ENCODE measurements at regions not wholly inside any gene's neighbourhood (a gene's known extent, or its start where the extent isn't known, plus 50 kb on each side); places are given as distances from the start of the nearest gene placed in this dataset.
"Not testable (repeated sequence)": the region's sequence is repeated elsewhere in the genome, so short reads cannot be mapped to it uniquely, and the experiment has no call there.

- Histone ChIP-seq H3K4me1 (replicated peaks in 1 of 2) (peaks cover 24 to 32% of the 10 kb centered on the region in 2 donors), H3K27ac (no peak overlapping the region), H3K4me3 (no peak overlapping the region)
- in situ Hi-C loops (cut with MboI; ENCODE audit: low pct_unique_long_range_greater_than_20kb in 2 of 9, low sequenced_read_pairs in 9 of 9, unreplicated experiment in 9 of 9) = no loop called here
- ATAC-seq (replicated peaks in 6 of 8) = peak in 5 of 8 experiments; percentile 40 to 72 (median 52)
- 21 to 83% (median 67%) methylated on average over 1 to 4 of the region's 7 CpGs; no CpG with 5 or more reads in 3 of the 10 experiments for WGBS, 10 experiments
These were observed 102.3 kb downstream of the SLC25A47 start for GRCh38 chr14:100425429-100425827.

- ATAC-seq (replicated peaks in 6 of 8) = no peak
- WGBS, 10 experiments = 67 to 100% (median 89%) methylated on average over 1 to 9 of the region's 12 CpGs
- in situ Hi-C loops (cut with MboI; ENCODE audit: low pct_unique_long_range_greater_than_20kb in 2 of 9, low sequenced_read_pairs in 9 of 9, unreplicated experiment in 9 of 9) = no loop called here
- H3K27ac ChIP-seq = no peak overlapping the region
- peaks cover 28 to 37% of the 10 kb centered on the region in 2 donors for H3K4me1 ChIP-seq (replicated peaks in 1 of 2)
- H3K4me3 ChIP-seq = no peak overlapping the region
These were observed 103.2 kb downstream of the SLC25A47 start for GRCh38 chr14:100426314-100426713.

GRCh38 chr14:100427166-100427565 is 104.0 kb downstream of the SLC25A47 start:
- Histone ChIP-seq H3K4me1 (replicated peaks in 1 of 2) (peaks cover 28 to 37% of the 10 kb centered on the region in 2 donors), H3K27ac (no peak overlapping the region), H3K4me3 (no peak overlapping the region)
- ATAC-seq (replicated peaks in 6 of 8) = no peak
- in situ Hi-C loops (cut with MboI; ENCODE audit: low pct_unique_long_range_greater_than_20kb in 2 of 9, low sequenced_read_pairs in 9 of 9, unreplicated experiment in 9 of 9) = no loop called here
- WGBS, 10 experiments = 69 to 100% (median 96%) methylated on average over 1 to 5 of the region's 6 CpGs; no CpG with 5 or more reads in 3 of the 10 experiments

- peak in 7 of 8 experiments; percentile 52 to 90 (median 88) for ATAC-seq (replicated peaks in 6 of 8)
- H3K4me3 ChIP-seq = no peak overlapping the region
- H3K27ac ChIP-seq = no peak overlapping the region
- WGBS, 10 experiments = 33 to 87% (median 71%) methylated on average over 2 to 9 of the region's 9 CpGs; no CpG with 5 or more reads in 1 of the 10 experiments
- peaks cover 28 to 37% of the 10 kb centered on the region in 2 donors for H3K4me1 ChIP-seq (replicated peaks in 1 of 2)
- in situ Hi-C loops (cut with MboI; ENCODE audit: low pct_unique_long_range_greater_than_20kb in 2 of 9, low sequenced_read_pairs in 9 of 9, unreplicated experiment in 9 of 9) = no loop called here
These were observed 105.6 kb downstream of the SLC25A47 start for GRCh38 chr14:100428727-100429126.

- ATAC-seq (replicated peaks in 6 of 8) = no peak
These were observed 106.4 kb downstream of the SLC25A47 start for GRCh38 chr14:100429537-100429936.

GRCh38 chr14:100430571-100430970 is 107.4 kb downstream of the SLC25A47 start:
- no peak for ATAC-seq (replicated peaks in 6 of 8)
- WGBS, 10 experiments = 72 to 100% (median 86%) methylated on average over 1 to 7 of the region's 11 CpGs; no CpG with 5 or more reads in 4 of the 10 experiments
- in situ Hi-C loops (cut with MboI; ENCODE audit: low pct_unique_long_range_greater_than_20kb in 2 of 9, low sequenced_read_pairs in 9 of 9, unreplicated experiment in 9 of 9) = no loop called here

More at GRCh38 chr14:100429537-100429936, 106.4 kb downstream of the SLC25A47 start:
- WGBS, 10 experiments = 40 to 100% (median 83%) methylated on average over 1 to 2 of the region's 3 CpGs; no CpG with 5 or more reads in 6 of the 10 experiments
- no peak overlapping the region for H3K27ac ChIP-seq
- no peak overlapping the region for H3K4me3 ChIP-seq
- H3K4me1 ChIP-seq (replicated peaks in 1 of 2) = peaks cover 28 to 37% of the 10 kb centered on the region in 2 donors
- in situ Hi-C loops (cut with MboI; ENCODE audit: low pct_unique_long_range_greater_than_20kb in 2 of 9, low sequenced_read_pairs in 9 of 9, unreplicated experiment in 9 of 9) = no loop called here

GRCh38 chr14:100431461-100431860 is 108.3 kb downstream of the SLC25A47 start:
- H3K4me3 ChIP-seq; in situ Hi-C loops (cut with MboI; ENCODE audit: low pct_unique_long_range_greater_than_20kb in 2 of 9, low sequenced_read_pairs in 9 of 9, unreplicated experiment in 9 of 9); ATAC-seq (replicated peaks in 6 of 8); H3K27ac ChIP-seq: not testable (repeated sequence)
- peaks cover 21 to 22% of the 10 kb centered on the region in 2 donors for H3K4me1 ChIP-seq (replicated peaks in 1 of 2)
- WGBS, 10 experiments = 76 to 100% (median 92%) methylated on average over 1 to 3 of the region's 4 CpGs; no CpG with 5 or more reads in 5 of the 10 experiments

More at GRCh38 chr14:100430571-100430970, 107.4 kb downstream of the SLC25A47 start:
- Histone ChIP-seq H3K4me3 (no peak overlapping the region), H3K4me1 (replicated peaks in 1 of 2) (peaks cover 21 to 31% of the 10 kb centered on the region in 2 donors), H3K27ac (no peak overlapping the region)

GRCh38 chr14:100432652-100433427 is 109.7 kb downstream of the SLC25A47 start:
- ATAC-seq (replicated peaks in 6 of 8) = peak in 1 of 8 experiments; percentile 24
- no peak overlapping the region for H3K4me3 ChIP-seq
- H3K27ac ChIP-seq = no peak overlapping the region
- 69 to 100% (median 90%) methylated on average over 1 to 3 of the region's 5 CpGs; no CpG with 5 or more reads in 3 of the 10 experiments for WGBS, 10 experiments
- peaks cover 22 to 28% of the 10 kb centered on the region in 2 donors for H3K4me1 ChIP-seq (replicated peaks in 1 of 2)
- in situ Hi-C loops (cut with MboI; ENCODE audit: low pct_unique_long_range_greater_than_20kb in 2 of 9, low sequenced_read_pairs in 9 of 9, unreplicated experiment in 9 of 9) = no loop called here

- in situ Hi-C loops (cut with MboI; ENCODE audit: low pct_unique_long_range_greater_than_20kb in 2 of 9, low sequenced_read_pairs in 9 of 9, unreplicated experiment in 9 of 9) = no loop called here
- Histone ChIP-seq H3K4me1 (replicated peaks in 1 of 2) (peaks cover 22 to 33% of the 10 kb centered on the region in 2 donors), H3K4me3 (no peak overlapping the region), H3K27ac (no peak overlapping the region)
- WGBS, 10 experiments = 60 to 100% (median 91%) methylated on average over 1 to 4 of the region's 4 CpGs
- ATAC-seq (replicated peaks in 6 of 8) = no peak
These were observed 110.3 kb downstream of the SLC25A47 start for GRCh38 chr14:100433428-100433814.

- in situ Hi-C loops (cut with MboI; ENCODE audit: low pct_unique_long_range_greater_than_20kb in 2 of 9, low sequenced_read_pairs in 9 of 9, unreplicated experiment in 9 of 9) = no loop called here
These were observed 111.0 kb downstream of the SLC25A47 start for GRCh38 chr14:100434033-100434601.

GRCh38 chr14:100434911-100435438 is 111.8 kb downstream of the SLC25A47 start:
- in situ Hi-C loops (cut with MboI; ENCODE audit: low pct_unique_long_range_greater_than_20kb in 2 of 9, low sequenced_read_pairs in 9 of 9, unreplicated experiment in 9 of 9) = no loop called here
- H3K4me1 ChIP-seq (replicated peaks in 1 of 2) = peaks cover 18 to 35% of the 10 kb centered on the region in 2 donors
- H3K27ac ChIP-seq = no peak overlapping the region
- 69 to 100% (median 82%) methylated on average over 1 to 5 of the region's 6 CpGs; no CpG with 5 or more reads in 2 of the 10 experiments for WGBS, 10 experiments
- no peak for ATAC-seq (replicated peaks in 6 of 8)
- no peak overlapping the region for H3K4me3 ChIP-seq

More at GRCh38 chr14:100434033-100434601, 111.0 kb downstream of the SLC25A47 start:
- H3K27ac ChIP-seq = no peak overlapping the region
- ATAC-seq (replicated peaks in 6 of 8) = no peak
- H3K4me1 ChIP-seq (replicated peaks in 1 of 2) = peaks cover 18 to 35% of the 10 kb centered on the region in 2 donors
- 67 to 100% (median 90%) methylated on average over 1 to 2 of the region's 3 CpGs for WGBS, 10 experiments
- no peak overlapping the region for H3K4me3 ChIP-seq

- whole genome bisulfite sequencing, 10 experiments = 20 to 100% (median 83%) methylated on average over 1 to 3 of the region's 3 CpGs; no CpG with 5 or more reads in 4 of the 10 experiments
- Histone ChIP-seq H3K4me1 (replicated peaks in 1 of 2) (peaks cover 19 to 39% of the 10 kb centered on the region in 2 donors), H3K27ac (no peak overlapping the region), H3K4me3 (no peak overlapping the region)
- in situ Hi-C loops (cut with MboI; ENCODE audit: low pct_unique_long_range_greater_than_20kb in 2 of 9, low sequenced_read_pairs in 9 of 9, unreplicated experiment in 9 of 9) = no loop called here
- no peak for ATAC-seq (replicated peaks in 6 of 8)
These were observed 112.3 kb downstream of the SLC25A47 start for GRCh38 chr14:100435459-100435858.

All from motor neuron (in vitro differentiated cells).